A549 (cell line): ENCODE measurements at regions not wholly inside any gene's neighbourhood (a gene's known extent, or its start where the extent isn't known, plus 50 kb on each side); places are given as distances from the start of the nearest gene placed in this dataset.

Experiments used
- ATAC-seq, 2 experiments: fragments of 200-7000 bp in 1 of 2; fragments of >200 bp in 1 of 2; cut with Nextera tagmentation in 1 of 2; cut with Tn5 transposase in 1 of 2; 3 replicates each; pipeline versions ENCODE4 v1.8.0 to v1.9.1; 2018 to 2020; ENCODE audit warnings: mild to moderate bottlenecking in 1 of 2, moderate library complexity in 1 of 2
- CTCF ChIA-PET: fragments of 300-600 bp; sonication (Branson Sonifier 250); formaldehyde crosslinking; extraction: SDS; loops from one replicate; lab custom pipeline; 2021; ENCODE audit warnings: antibody characterized with exemption, inconsistent platforms; lab: Yijun Ruan, JAX
- POLR2A ChIA-PET: fragments of 350-600 bp; formaldehyde crosslinking; extraction: SDS; loops from one replicate; lab custom pipeline; 2021; ENCODE audit warnings: antibody characterized with exemption, inconsistent platforms; lab: Yijun Ruan, JAX
- DNase-seq, 2 experiments: peaks; one replicate each; pipeline versions ENCODE4 v3.0.0 to v3.0.0-alpha.2; 2011 to 2016; ENCODE audit warnings: low read depth in 1 of 2, low spot score in 1 of 2
- FAIRE-seq: peaks from 2 replicates; lab custom pipeline; 2011; peaks lifted over from hg19 to GRCh38; lab: Jason Lieb, UNC
- H3K27ac ChIP-seq, 2 experiments: fragments of >200 bp; sonication (Bioruptor Twin); formaldehyde crosslinking; 3 replicates each; pipeline ENCODE4 v1.5.1; 2016 to 2017
- H3K4me1 ChIP-seq: fragments of >200 bp; sonication (Bioruptor Twin); formaldehyde crosslinking; 3 replicates; pipeline ENCODE4 v1.6.1; 2016
- H3K4me2 ChIP-seq: fragments of >200 bp; sonication (Bioruptor Twin); formaldehyde crosslinking; 3 replicates; pipeline ENCODE4 v1.6.1; 2016
- H3K4me3 ChIP-seq: fragments of >200 bp; sonication (Bioruptor Twin); formaldehyde crosslinking; 3 replicates; pipeline ENCODE4 v1.5.1; 2016
- H3K9me3 ChIP-seq: fragments of >200 bp; sonication (Bioruptor Twin); formaldehyde crosslinking; 3 replicates; pipeline ENCODE4 v1.6.1; 2016
- CBX8 ChIP-seq: fragments of 200-600 bp; sonication (generic); IDR thresholded peaks from 2 replicates; pipeline ENCODE4 v1.6.1; 2016
- EHF ChIP-seq: fragments of 250-450 bp; sonication (Bioruptor Pico); IDR thresholded peaks from 2 replicates; pipeline ENCODE4 v1.5.0; 2020; ENCODE audit warnings: mild to moderate bottlenecking
- FOSL2 ChIP-seq, 2 experiments: fragments of 450-650 bp in 1 of 2; fragments of >200 bp in 1 of 2; sonication (Bioruptor Twin) in 1 of 2; formaldehyde crosslinking; IDR thresholded peaks; 2 replicates each; pipeline versions ENCODE4 v1.5.0 to v1.6.1; 2016 to 2020; ENCODE audit warnings: mild to moderate bottlenecking in 1 of 2, moderate library complexity in 1 of 2
- HDAC2 ChIP-seq: fragments of 200-600 bp; sonication (generic); IDR thresholded peaks from 2 replicates; pipeline ENCODE4 v1.6.1; 2016
- HEYL ChIP-seq: fragments of 250-450 bp; sonication (Bioruptor Pico); IDR thresholded peaks from 2 replicates; pipeline ENCODE4 v1.8.0; 2021; ENCODE audit warnings: mild to moderate bottlenecking, moderate library complexity
- HMGXB4 ChIP-seq: fragments of 250-450 bp; sonication (Bioruptor Pico); IDR thresholded peaks from 2 replicates; pipeline ENCODE4 v1.5.0; 2021; ENCODE audit warnings: mild to moderate bottlenecking, moderate library complexity, borderline replicate concordance
- JUN ChIP-seq, 2 experiments: fragments of >200 bp; sonication (Bioruptor Twin); formaldehyde crosslinking; IDR thresholded peaks; 2 replicates in 1 of 2; 3 replicates in 1 of 2; pipeline ENCODE4 v1.6.1; 2016 to 2017
- RARB ChIP-seq: fragments of 250-450 bp; sonication (Bioruptor Pico); IDR thresholded peaks from 2 replicates; pipeline ENCODE4 v1.8.0; 2021; ENCODE audit warnings: mild to moderate bottlenecking, moderate library complexity
- USF2 ChIP-seq: fragments of 450-650 bp; IDR thresholded peaks from 2 replicates; pipeline ENCODE4 v1.6.1; 2014; ENCODE audit warnings: antibody characterized with exemption
- ZC3H11A ChIP-seq: fragments of 450-650 bp; IDR thresholded peaks from 2 replicates; pipeline ENCODE4 v1.6.1; 2014; ENCODE audit warnings: antibody characterized with exemption, mild to moderate bottlenecking
- ZNF302 ChIP-seq: fragments of 250-450 bp; sonication (Bioruptor Pico); IDR thresholded peaks from 2 replicates; pipeline ENCODE4 v1.9.0; 2021; ENCODE audit warnings: inconsistent platforms, mild to moderate bottlenecking, moderate library complexity
- WGBS: methylation state at CpG from one replicate; pipeline ENCODE4 v1.1.6; 2017; ENCODE audit errors: missing lambda C conversion rate; 5-methylcytosine and 5-hydroxymethylcytosine counted together
- small RNA-seq, 6 experiments: library from RNA; depleted of rRNA; stranded (forward); fragments of <200 nt; gene quantifications; one replicate each; pipeline ENCODE3, GENCODE V24; 2012
- TF ChIP-seq, protein P1 (sequence below): IDR thresholded peaks from 2 replicates; pipeline ENCODE4 v1.6.1; 2012
- TF ChIP-seq, protein P2 (sequence below): IDR thresholded peaks from 2 replicates; pipeline ENCODE4 v1.6.1; 2012; ENCODE audit warnings: low read depth, borderline replicate concordance

- TF ChIP-seq, protein P1, sequence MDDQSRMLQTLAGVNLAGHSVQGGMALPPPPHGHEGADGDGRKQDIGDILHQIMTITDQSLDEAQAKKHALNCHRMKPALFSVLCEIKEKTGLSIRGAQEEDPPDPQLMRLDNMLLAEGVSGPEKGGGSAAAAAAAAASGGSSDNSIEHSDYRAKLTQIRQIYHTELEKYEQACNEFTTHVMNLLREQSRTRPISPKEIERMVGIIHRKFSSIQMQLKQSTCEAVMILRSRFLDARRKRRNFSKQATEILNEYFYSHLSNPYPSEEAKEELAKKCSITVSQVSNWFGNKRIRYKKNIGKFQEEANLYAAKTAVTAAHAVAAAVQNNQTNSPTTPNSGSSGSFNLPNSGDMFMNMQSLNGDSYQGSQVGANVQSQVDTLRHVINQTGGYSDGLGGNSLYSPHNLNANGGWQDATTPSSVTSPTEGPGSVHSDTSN, result no peak
- TF ChIP-seq JUN (IDR thresholded peaks at IDR 0.05) (no peak), HEYL (CRISPR knock-in tag) (no peak), ZC3H11A (no peak)
Measured at GRCh38 chr6:81812401-81812800, 59.9 kb upstream of the TENT5A start (continued).

DNA sequence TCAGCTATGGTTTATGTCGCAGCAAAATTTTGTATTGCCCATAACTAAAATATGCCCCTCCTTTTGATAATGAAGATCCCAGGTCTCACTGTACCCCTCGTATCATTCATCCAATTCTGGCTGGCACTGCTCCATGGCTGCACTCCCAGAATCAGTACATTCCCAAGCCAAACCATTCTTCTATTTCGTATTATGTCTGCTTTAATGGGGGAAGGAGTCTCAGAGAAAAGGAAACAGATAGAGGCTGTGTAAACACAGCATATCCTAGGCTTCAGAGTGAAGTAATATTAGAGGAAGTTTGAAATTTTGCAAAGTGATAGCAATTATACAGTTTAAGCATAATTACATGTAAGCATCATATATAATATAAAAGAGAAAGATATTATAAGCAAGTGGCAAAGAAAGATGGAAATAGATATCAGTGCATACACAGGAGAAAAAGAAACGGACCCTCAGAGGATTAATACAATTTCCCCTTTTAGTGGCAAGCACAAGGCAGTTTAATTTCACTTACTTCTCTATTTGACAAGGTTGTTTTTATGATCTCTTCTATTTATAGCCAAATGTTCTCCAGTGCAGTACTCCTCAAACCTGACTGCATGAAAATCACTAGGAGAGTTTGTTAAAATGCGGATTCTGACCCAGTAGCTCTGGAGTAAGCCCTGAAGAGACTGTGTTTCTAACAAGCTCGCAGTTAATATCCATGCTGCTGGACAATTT, 56.5 kb upstream of the TENT5A start:
- H3K4me1 ChIP-seq, result no peaks in the 10 kb centered on the region
- 53% methylated on average over 6 of the region's 6 CpGs for WGBS
- CTCF ChIA-PET, result no interaction called here
- no peak overlapping the region for H3K4me2 ChIP-seq
- FAIRE-seq (no peak), DNase-seq (no peak), ATAC-seq (no peak)
- TF ChIP-seq RARB (no peak), FOSL2 (IDR thresholded peaks at IDR 0.05) (no peak), FOSL2 (CRISPR knock-in tag; IDR thresholded peaks at IDR 0.05) (no peak)
- TF ChIP-seq, protein P2, sequence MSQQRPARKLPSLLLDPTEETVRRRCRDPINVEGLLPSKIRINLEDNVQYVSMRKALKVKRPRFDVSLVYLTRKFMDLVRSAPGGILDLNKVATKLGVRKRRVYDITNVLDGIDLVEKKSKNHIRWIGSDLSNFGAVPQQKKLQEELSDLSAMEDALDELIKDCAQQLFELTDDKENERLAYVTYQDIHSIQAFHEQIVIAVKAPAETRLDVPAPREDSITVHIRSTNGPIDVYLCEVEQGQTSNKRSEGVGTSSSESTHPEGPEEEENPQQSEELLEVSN, result no peak
- POLR2A ChIA-PET, result no interaction called here
- no peak overlapping the region for H3K4me3 ChIP-seq
- H3K9me3 ChIP-seq, result no peaks in the 10 kb centered on the region
- no peak overlapping the region for H3K27ac ChIP-seq

DNA sequence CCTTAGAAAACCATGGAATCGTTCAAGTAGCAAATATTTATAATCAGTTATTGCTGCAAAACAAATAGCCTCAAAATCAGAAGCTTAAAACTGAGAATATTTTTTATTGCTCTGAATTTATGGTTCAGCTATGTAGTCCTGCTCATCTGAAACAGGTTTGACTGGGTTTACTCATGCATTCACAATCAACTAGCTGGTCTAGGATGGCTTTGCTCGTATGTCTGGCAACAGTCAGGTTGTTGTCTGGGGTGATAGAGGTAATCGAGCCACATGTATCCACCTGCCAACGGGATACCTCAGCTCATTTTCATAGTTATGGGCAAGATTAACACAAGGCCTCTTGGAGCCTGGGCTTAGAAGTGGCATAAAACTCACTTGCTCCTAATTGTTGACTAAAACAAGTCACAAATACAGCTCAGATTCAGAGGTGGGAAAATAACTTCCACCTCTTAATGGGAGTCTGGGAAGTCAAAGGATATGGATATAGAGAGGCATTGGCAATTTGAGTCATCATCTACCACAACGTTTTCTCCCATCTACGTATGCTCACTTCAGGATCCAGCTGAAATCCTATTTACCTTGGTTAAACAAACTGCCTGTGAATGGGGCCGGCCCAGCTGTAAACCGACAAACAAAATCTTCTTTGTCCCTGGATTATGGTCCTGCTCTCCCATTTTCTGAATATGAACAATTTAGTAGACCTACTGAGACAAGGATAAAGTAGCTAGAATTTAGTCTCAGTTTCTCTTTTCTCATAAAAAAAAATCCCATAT, 54.5 kb upstream of the TENT5A start:
- Histone ChIP-seq H3K4me1 (no peaks in the 10 kb centered on the region), H3K27ac (no peak overlapping the region), H3K4me3 (no peak overlapping the region), H3K9me3 (no peaks in the 10 kb centered on the region), H3K4me2 (no peak overlapping the region)
- FAIRE-seq (no peak), DNase-seq (no peak), ATAC-seq (no peak)
- WGBS, result 60% methylated on average over 8 of the region's 8 CpGs
- TF ChIP-seq HDAC2 (no peak), USF2 (no peak), EHF (no peak)
- CTCF ChIA-PET, result no interaction called here
- POLR2A ChIA-PET, result no interaction called here

- WGBS, result 64% methylated on average over 4 of the region's 4 CpGs
- CTCF ChIA-PET, result no interaction called here
Measured at GRCh38 chr6:81802356-81802755, 49.9 kb upstream of the TENT5A start.

More at GRCh38 chr6:81802356-81802755, 49.9 kb upstream of the TENT5A start:
- no peak overlapping the region for H3K27ac ChIP-seq
- no peak for TF ChIP-seq CBX8
- TF ChIP-seq ZNF302 (CRISPR knock-in tag), result no peak
- no peak for TF ChIP-seq HMGXB4 (CRISPR knock-in tag)
- ATAC-seq (no peak), FAIRE-seq (no peak), DNase-seq (no peak)
- no peak overlapping the region for H3K4me2 ChIP-seq
- no peaks in the 10 kb centered on the region for H3K4me1 ChIP-seq
- no peaks in the 10 kb centered on the region for H3K9me3 ChIP-seq
- H3K4me3 ChIP-seq, result no peak overlapping the region
- POLR2A ChIA-PET, result no interaction called here

Small RNAs in the stretch of these regions (small RNA-seq; reads per million reads assigned to genes)
- 0 reads per million in 6 experiments for gene AL360157.1
